ENCODE measurements at regions not wholly inside any gene's neighbourhood (a gene's known extent, or its start where the extent isn't known, plus 50 kb on each side); places are given as distances from the start of the nearest gene placed in this dataset.
"Not testable (repeated sequence)": the region's sequence is repeated elsewhere in the genome, so short reads cannot be mapped to it uniquely, and the experiment has no call there.

DNA sequence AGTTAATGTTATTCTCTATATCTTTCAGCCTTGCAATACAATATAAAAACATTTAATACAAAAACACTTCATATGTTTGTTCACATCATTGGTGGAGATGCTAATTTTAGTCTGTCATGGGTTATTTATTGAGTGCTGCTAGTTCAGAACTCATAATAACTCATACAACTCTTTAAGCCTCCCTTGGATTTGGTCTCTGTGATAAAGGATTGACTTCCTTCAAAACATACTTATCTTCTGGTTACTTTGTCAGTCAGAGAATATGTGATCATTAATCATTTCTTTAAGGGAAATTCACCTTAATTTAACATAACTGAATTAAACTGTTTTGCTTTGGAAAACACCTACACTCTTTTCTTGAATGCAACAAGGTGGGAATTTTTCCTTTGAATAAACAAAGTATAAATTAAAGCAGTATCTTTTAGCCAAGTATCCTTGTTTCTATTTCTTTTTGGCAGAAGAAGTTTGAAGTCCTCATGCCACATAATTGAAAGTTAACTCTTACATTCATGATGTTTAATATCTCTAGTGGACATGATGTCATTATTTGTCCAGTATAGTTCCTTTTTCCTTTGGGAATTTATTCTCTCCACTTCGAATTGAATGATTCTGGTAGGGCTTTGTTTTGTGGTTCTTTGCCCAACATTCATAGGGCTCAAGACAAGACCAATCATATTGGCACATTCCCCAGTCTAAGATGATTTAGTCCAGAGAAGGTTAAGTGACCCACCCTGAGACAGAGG lies 133.2 kb upstream of the CENPW start:
- no peak for DNase-seq

DNA sequence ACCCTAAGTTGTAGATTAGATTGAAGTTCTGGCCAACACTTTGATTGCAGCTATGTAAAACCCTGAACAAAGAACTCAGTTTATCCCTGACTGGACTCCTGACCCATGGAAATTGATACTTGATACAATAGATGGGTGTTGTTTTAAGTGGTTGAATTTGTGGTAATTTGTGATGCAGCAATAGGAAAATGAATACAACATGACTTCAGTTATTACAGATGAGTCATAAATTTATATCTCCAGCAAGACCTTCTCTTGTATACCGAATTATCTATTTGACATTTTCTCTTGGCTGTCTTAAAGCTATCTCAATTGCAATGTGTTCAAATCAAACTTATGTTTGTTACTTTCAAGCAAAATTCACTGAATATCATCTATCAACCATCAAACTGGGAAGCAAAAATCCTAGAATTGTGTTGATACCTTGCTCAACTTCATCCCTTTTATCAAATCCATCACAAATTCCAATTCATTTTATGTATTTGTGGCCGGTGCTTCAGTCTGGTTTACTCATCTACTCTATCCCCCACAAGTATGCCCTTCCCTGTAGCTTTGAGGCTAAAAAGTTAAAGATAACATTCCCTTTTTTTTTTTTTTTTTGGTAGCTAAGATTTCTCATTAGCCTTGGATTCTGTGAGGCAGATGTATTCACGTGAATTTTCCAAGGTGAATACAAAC lies 129.4 kb upstream of the CENPW start:
- DNase-seq, result no peak

DNA sequence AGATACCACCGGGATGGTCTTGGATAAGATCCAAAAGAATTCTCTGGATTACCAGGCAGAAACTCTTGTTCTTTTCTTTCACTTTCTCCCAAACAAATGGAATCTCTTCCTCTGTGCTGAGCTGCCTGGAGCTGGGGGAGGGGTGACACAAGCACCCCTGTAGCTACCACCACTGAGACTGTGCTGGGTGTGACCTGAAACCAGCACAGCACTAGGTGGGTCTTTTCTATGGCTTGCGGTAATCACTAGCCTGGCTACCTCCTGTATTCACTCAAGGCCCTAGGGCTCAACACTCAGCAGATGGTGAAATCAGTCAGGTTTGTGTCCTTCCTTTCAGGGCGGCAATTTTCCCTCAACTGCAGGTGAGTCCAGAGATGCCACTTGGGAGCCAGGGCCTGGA lies 122.4 kb upstream of the CENPW start:
- no peak for DNase-seq

DNA sequence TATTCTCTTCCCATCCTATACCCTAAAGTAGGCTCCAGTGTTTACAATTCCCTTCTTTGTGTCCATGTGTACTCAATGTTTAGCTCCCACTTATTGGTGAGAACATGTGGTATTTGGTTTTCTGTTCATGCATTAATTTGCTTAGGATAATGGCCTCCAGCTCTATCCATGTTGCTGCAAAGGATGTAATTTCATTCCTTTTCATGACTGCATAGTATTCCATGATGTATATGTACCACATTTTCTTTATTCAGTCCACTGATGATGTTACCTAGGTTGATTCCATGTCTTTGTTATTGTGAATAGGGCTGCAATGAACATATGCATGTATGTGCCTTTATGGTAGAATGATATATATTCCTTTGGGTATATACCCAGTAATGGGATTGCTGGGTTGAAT lies 119.0 kb upstream of the CENPW start:
- not testable (repeated sequence) for DNase-seq

DNA sequence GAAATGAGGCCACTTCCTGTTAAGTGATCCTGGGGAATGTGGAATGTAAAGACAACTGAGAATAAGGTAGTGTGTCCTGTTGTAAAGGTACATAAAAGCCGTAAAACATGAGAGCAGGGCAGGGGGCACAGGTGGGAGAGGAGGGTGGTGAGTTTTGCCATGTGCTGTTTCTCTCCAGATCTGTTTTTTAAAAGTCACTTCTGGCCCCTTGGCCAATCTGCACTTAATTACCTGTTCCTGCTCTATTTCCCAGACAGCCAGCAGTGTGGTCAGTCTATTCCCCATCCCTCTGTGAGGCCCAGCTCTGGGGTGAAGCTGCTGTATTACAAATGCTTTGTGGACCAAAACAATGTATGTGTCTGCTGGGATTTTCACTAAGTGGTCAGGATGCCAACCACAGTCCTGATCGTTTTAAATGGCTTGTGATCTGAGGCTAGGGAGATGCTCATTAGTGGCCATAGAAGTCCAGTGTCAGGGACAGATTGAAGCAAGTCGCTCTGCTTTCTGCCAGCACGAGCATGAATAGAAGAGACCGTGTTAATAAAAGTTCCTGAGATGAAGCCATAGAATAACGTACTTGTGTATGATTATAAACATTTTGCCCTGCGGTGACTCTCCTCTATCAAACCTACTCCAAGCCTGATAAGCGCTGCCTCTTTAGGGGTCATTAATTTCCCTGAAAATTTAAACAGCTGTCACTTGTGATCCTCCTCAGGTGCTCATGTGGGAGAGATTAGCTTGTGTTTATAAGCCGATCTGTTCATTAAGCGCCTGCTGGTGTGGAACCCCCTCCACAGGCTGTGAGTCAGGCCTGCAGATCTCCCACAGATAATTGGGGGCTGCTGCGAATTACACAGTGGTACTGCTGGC lies 111.8 kb upstream of the CENPW start:
- no peak for DNase-seq

DNA sequence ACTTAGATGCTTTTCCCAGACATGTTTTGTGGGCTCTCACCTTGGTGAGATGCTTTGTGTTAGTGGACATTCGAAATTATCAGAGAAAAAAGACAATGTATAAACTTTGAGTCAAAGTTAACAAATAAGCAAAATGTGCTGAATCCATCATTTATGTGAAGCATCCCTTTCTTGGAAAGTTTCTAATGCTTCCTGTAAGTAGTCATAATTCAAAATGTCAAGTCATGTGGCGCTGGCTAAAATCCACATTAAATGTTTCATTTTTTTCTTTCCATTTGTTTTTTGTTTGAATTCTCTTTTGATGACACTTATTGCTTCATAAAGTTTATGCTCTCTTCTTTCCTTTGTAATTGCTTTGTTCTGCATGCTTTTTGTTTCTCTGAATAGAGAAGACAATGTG lies 107.2 kb upstream of the CENPW start:
- no peak for DNase-seq

DNA sequence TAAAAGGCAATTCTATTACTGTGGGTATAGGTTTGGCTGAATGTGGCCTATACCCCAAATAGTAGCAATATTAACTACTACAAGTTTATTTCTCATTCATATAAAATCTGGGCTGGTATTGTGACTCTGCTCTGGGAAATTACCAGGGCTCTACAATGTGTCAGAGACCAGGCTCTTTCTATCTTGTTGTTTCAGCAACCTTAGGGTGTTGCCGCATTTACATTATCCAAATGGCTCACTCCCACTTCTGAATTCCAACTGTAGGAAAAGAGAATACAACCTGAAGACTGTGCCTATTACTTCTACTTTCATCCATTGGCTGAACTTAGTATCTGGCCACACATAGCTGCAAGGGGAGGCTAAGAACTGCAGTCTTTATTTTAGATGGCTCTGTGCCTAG lies 106.7 kb upstream of the CENPW start:
- no peak for DNase-seq

DNA sequence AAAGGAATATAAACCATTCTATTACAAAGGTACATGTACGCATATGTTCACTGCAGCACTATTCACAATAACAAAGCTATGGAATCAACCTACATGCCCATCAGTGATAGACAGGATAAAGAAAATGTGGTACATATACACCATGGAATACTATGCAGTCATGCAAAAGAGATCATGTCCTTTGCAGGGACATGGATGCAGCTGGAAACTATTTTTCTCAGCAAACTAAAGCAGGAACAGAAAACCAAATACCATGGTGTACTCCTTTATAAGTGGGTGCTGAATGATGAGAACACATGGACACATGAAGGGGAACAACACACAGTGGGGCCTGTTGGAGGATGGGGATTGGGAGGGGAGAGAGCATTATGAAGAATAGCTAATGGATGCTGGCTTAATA lies 104.6 kb upstream of the CENPW start:
- DNase-seq, result no peak

DNA sequence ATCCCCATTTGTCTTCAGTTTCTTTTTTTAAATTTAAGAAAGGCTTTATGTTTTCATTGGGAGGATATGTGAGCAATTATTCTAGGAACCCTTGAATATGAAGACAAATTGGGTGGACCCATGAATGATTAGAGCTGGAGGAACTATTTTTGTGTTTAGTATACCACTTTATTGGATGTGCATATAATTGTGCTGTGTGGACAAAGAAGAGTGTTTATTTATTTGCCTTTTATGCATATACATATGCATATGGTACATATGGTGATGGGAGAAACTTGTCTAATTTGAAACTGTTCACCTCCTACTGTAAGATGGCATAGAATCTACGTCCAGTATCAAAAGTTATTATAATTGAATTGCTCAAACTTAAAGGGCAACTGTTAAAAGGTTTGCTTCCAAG lies 94.8 kb upstream of the CENPW start:
- no peak for DNase-seq

DNA sequence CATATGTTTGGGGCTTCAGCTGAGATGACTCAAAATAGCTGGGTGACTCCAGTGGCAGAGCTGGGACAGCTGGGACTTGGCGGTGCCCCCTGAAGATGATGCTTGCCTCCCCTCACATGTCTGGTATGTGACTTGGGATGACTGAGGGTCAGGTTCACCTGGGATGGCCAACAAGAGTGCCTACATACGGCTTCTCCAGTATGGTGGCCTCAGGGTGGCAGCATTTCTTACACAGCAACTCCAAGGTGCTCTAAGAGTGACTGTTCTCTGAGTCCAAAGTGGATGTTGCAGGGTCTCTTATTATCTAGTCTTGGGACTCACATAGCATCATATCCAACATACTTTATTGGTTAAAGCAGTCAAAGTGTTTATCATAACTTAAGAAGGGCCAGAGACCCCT lies 87.8 kb upstream of the CENPW start:
- DNase-seq, result no peak

DNA sequence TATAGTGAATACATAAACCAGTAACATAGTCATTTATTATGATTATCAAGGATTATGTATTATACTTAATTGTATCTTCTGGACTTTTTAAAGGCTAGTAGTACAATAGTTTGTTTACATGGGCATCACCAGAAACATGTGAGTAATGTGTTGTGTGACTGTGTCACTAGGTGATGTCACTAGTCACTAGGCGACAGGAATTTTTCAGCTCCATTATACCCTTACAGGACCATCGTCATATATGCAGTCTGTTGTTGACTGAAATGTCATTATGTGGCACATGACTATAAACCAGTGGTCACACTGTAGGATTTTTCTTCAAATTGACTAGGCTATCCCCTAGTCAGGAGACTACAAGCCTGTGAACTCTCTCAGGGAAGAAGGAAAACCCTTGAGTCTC lies 86.5 kb upstream of the CENPW start:
- DNase-seq, result no peak

DNA sequence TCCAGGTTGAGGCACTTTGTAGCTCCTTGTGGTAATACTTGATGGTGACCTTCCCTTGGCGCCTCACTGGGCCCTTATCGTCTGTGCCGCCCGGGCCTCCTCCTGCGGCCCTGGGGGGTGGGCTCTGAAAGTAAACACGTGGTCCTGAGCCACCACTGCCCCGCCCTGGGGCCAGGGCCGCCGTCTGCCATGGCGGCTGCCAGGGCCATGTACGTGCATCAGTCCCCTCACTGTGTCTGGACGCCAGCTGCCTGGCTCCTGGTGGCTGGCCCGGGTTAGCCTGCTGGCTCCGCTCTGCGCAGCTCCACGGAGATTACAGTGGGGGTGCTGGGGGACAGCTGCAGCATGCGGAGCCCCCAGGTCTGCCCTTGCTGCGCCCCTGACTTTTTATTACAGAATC lies 81.8 kb upstream of the CENPW start:
- DNase-seq, result no peak

DNA sequence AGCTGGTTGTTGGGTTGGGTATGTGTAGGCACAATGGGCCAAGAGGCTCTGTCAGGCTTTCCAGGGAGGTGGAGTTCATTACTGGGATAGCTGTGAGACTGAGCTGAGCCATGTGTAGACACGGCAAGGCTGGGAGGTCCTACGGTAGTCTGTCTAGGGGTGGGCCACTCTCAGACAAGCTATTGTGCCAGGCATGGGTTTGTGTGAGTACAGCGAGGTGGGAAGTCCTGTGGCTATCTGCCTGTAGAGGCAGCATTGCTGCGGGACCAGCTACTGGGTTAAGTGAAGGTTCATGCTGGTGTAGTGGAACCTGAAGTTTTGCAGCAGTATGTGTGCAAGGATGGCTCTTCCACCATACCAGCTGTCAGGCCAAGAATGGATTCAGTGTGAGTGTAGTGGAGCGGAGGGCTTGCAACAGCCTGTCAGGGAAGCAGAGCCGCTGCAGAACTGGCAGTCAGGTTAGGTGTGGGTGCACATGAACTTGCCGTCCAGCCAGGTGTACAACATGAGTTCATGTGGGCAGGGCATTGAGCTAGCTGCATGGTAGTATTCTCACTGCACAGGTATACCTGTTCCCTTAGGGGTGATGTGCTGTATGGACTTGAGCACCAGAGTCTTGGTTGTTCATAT lies 78.0 kb upstream of the CENPW start:
- no peak for DNase-seq

DNA sequence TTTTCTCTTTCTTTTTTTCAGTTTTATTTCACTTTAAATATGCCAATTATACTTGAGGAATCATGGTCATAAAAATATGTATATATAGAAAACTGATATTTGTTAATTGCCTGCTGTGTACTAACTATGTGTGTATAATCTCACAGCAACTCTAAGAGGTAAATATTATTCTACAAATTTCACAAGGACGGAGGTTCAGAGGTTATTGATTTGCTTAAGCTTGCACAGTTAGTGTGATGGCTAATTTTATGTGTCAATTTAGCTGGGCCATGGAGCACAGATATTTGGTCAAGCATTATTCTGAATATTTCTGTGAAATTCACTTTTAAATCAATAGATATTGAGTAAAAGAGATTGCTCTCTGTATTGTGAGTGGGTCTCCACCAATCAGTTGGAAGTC lies 75.7 kb upstream of the CENPW start:
- no peak for DNase-seq

DNA sequence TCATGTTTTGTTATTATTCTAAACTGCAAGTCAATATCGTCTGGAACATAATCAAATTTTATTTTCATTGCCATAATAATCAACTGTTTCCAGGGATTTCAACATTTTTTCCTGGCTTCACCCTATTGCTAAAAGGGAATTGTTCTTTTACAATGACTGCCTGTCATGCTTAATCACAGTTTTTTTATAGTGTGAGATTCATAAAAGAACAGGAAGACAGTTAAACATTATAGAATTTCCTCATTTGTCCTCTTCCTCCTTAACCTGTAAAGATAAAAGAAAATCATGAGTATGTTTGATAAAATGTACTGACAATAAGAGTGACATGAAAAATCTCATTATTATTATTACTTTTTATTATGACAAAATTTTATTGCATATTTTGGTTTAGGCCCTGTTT lies 73.3 kb upstream of the CENPW start:
- DNase-seq, result no peak

DNA sequence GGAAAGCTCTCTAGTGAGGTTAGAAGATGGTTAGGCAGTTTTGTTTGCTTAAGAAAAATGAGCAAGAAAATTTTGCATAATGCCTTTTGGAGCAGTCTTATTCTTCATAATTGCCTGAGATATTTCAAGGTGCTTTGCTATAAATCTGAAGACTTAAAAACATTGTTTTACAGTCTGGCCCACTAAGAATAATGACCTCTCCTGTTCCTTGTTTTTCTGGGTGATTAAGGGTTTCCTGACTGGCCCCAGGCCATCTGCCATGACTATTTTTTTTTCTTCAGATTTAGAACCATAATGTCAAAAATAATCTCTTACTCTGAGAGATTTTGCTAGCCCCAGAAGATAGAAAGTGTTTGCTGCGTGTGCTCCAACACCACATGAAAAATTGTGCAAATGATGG lies 72.3 kb upstream of the CENPW start:
- DNase-seq, result no peak

DNA sequence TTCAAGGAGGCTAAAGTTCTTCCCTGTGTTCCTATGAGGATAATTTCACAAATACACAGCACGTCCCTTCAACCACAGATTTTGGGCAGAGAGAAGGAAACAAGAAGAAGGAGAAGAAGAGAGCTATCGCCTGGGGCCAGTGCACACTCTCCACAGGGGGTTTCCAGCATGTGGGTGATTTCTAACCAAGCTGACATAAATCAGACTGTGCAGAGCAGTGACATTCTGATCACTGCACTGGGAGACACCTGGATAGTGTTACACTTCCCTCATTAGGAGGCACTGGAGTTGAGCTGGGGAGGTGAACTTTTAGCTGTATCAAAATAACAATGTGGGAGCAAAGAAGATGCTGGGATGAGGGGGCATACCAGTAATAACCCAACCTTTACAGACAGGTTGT lies 71.8 kb upstream of the CENPW start:
- DNase-seq, result no peak

DNA sequence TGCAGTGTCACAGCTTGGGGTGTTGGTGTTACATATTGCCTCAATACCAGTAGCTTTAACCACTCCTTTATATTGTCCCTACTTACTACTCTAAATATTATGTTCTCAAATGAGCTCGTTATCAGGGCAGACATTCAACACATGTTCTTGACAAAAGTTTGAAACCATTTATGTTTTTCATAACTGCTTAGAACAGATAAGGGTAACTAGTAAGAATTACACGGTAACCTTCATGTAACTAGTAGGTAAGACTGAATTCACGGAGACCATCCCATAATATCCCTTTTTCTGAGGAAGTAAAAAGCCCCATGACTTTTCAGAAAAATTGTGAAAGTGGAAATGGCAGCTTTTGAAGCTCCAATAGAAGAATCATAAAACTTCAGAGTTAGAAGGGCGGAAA lies 59.6 kb upstream of the CENPW start:
- no peak for DNase-seq

DNA sequence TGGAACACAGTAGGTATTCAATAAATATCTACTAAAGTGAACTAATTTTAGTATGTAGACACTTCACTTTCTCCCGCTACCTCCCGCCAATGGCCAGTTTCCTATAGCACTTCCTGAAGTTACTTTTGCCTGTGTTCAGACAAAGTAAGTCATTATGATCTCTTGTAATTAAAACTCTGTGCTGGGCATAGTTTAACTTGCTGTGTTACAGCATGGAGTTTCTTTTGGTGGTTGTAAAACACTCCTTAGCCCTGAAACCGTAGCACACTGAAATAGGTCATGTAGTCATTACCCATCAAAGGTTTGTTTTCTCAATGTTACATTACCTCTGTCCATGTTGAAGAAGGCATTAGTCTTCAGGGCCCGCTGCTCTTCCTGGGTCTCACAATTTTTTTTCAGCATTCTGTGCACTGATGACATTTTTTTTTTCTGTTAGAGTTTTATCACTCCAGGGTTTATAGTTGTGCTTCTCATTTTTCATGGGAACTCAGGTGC lies 54.0 kb upstream of the CENPW start:
- DNase-seq, result no peak

Measured in NCI-H1436 (cell line).